ENCODE measurements at regions not wholly inside any gene's neighbourhood (a gene's known extent, or its start where the extent isn't known, plus 50 kb on each side); places are given as distances from the start of the nearest gene placed in this dataset.

- TF ChIP-seq CTCF (IDR thresholded peaks at IDR 0.05) (no peak), POLR2AphosphoS5 (IDR thresholded peaks at IDR 0.05) (no peak), POLR2A (IDR thresholded peaks at IDR 0.05) (no peak), EP300 (IDR thresholded peaks at IDR 0.05) (no peak)
Observed at GRCh38 chr3:76352051-76352450, 566.7 kb upstream of the ZNF717 start.
